GM20000 (cell line): ENCODE measurements at regions not wholly inside any gene's neighbourhood (a gene's known extent, or its start where the extent isn't known, plus 50 kb on each side); places are given as distances from the start of the nearest gene placed in this dataset.

Experiments
- DNase-seq: peaks from one replicate; pipeline ENCODE4 v3.0.0; 2012; ENCODE audit warnings: low spot score
- TF ChIP-seq, protein P1 (sequence below): IDR thresholded peaks from 2 replicates; pipeline ENCODE4 v1.5.1; 2012; ENCODE audit warnings: mild to moderate bottlenecking, control low read depth; ENCODE audit errors: extremely low read depth, missing control alignments

DNA sequence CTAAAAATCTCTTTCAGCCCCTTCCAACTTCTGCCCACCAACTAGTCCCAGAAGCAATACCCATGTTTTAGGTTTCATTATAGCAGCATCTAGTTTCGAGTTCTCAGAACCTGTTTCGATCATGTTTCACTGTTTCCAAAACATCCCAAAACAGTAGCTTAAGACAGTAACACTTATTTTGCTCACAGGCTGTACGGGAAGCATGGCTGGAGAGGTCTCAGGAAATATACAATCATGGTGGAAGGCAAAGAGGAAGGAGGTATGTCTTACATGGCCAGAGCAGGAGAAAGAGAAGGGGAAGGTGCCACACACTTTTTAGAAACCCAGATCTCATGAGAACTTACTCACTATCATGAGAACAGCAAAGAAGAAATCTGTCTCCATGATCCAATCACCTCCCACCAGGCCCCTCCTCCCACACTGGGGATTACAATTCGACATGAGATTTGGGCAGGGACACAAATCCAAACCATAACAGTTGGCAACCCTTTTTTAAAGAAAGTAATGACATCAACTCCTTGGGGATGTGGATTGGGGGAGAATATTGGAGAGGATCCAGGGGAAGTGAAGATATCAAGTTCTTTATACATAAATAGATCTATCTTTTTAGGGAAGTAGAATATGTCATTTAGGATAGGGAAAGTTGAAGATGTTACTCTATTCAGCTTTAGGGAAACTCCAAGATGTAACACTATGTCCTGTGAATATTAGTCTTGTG is 269.9 kb upstream of the PLEKHG7 start:
- no peak for DNase-seq
- TF ChIP-seq, protein P1, sequence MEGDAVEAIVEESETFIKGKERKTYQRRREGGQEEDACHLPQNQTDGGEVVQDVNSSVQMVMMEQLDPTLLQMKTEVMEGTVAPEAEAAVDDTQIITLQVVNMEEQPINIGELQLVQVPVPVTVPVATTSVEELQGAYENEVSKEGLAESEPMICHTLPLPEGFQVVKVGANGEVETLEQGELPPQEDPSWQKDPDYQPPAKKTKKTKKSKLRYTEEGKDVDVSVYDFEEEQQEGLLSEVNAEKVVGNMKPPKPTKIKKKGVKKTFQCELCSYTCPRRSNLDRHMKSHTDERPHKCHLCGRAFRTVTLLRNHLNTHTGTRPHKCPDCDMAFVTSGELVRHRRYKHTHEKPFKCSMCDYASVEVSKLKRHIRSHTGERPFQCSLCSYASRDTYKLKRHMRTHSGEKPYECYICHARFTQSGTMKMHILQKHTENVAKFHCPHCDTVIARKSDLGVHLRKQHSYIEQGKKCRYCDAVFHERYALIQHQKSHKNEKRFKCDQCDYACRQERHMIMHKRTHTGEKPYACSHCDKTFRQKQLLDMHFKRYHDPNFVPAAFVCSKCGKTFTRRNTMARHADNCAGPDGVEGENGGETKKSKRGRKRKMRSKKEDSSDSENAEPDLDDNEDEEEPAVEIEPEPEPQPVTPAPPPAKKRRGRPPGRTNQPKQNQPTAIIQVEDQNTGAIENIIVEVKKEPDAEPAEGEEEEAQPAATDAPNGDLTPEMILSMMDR = no peak

DNA sequence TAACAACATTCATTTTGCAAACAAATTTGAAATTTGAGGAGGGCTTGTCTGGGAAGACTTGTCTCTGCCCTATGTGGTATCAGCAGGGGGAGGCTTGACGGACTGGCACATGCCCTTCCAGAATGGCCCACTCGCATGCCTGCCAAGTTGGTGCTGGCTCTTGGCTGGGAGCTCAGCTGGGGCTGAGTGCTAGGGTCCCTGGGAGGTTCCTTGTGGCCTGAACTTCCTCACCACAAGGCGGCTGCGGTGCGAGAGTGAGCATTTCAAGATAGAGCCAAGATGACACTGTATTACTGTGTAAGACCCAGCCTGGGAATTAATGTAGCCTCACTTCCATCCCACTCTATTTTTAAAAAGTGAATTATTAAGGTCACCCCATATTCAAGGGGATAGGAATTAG is 271.6 kb upstream of the PLEKHG7 start:
- no peak for DNase-seq
- TF ChIP-seq, protein P1 = peak; percentile 7

DNA sequence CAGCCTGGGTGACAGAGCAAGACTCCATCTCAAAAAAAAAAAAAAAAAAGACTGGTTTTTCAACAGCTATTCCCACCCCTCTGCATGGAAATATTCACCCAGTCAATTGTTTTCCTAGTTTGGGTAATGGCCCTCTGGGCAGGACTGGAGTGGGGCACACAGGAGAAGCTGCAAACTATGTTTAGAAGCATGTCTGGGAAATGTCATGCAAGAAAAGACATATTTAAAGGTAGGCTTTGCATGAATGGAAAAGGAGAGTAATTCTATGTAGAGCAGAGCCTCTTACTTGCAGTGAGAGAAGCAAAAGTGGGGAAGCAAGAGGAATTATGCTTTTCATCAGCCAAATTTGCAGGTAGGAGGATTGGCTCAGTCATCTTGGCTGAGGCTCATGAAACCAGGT is 276.5 kb upstream of the PLEKHG7 start:
- TF ChIP-seq, protein P1 = no peak
- no peak for DNase-seq

DNA sequence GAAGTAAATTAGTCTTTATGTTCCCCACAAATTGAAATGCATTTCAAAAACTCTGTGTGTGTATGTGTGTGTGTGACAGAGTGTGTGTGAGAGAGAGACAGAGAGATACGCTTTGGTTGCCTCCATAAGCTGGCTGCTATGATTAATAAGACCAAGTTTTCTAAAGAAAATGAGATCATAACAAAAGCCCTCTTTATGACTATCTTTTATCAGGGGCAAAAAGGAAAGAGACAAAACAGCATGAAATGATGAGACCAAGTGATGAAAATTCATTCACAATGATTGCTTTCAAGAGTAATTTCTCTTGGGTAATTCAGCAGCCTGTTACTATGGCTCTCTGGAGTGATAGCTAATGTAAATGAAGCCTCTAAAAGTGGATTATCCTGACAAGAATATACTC is 277.6 kb upstream of the PLEKHG7 start:
- no peak for DNase-seq
- TF ChIP-seq, protein P1 = no peak

DNA sequence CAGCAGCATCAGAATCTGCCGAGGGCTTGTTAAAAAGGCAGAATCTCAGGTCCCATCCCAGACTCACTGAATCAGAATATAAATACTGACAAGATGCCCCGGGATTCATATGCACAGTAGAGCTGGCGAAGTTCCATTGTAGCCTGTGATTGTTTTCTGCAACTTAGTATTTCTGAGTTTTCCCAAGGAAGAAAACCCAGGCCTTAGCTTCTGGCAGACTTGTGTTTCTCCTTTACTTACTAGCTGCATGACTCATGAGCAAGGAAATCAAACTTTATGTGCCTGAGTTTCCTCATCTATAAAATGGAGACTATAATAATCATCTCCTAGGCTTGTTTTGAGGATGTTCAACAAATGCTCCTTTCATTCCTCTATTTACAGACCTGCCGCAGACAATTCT is 278.5 kb upstream of the PLEKHG7 start:
- DNase-seq = no peak

DNA sequence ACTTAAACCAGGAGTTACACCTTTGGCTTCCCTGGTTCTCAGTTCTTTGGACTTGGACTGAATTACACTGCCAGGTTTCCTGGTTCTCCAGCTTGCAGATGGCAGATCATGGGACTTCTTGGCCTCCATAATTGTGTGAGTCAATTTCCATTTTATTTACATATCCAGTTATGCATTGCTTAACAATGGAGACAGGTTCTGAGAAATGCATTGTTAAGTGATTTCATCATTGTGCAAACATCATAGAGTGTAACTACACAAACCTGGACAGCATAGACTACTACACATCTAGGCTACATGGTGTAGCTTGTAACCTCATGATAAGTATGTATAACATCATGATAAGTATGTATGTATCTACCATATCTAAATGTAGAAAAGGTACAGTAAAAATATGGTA is 276.1 kb upstream of the BTG1 start:
- TF ChIP-seq, protein P1 = no peak
- no peak for DNase-seq

More for the DNA sequence above, 278.5 kb upstream of the PLEKHG7 start:
- TF ChIP-seq, protein P1 = no peak

DNA sequence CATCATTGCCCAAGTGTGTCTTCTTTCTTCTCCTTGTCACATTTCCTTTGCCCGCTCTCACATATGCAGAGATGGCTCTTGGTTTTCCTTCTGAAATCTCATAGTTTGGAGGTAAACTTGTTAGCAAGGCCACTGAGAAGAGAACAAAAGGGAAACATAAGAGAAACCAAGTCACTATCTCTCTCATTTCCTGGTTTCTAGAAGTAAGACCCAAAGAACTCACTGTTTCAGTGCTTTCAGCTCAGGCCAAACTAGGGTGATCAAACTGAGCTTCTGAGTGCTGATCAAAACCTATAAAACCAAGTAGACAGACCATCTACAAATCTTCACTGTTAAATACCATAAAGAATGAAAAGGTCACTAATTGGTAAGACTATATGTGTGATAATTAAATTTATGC is 275.4 kb upstream of the BTG1 start:
- DNase-seq = no peak
- TF ChIP-seq, protein P1 = no peak
